WI38 (cell line): ENCODE measurements at regions not wholly inside any gene's neighbourhood (a gene's known extent, or its start where the extent isn't known, plus 50 kb on each side); places are given as distances from the start of the nearest gene placed in this dataset.
"Not testable (repeated sequence)": the region's sequence is repeated elsewhere in the genome, so short reads cannot be mapped to it uniquely, and the experiment has no call there.

Experiments used
- H3K4me3 ChIP-seq: 2 replicates; pipeline ENCODE4 v1.5.1; 2011; ENCODE audit warnings: low read depth, mild to moderate bottlenecking, control low read depth, low read length
- CTCF ChIP-seq: IDR thresholded peaks from 2 replicates; pipeline ENCODE4 v1.5.1; 2012; ENCODE audit warnings: low read depth, mild to moderate bottlenecking, control low read depth, low read length

- not testable (repeated sequence) for H3K4me3 ChIP-seq
Observed at GRCh38 chr4:67412153-67412712, 133.1 kb downstream of the CENPC start.

DNA sequence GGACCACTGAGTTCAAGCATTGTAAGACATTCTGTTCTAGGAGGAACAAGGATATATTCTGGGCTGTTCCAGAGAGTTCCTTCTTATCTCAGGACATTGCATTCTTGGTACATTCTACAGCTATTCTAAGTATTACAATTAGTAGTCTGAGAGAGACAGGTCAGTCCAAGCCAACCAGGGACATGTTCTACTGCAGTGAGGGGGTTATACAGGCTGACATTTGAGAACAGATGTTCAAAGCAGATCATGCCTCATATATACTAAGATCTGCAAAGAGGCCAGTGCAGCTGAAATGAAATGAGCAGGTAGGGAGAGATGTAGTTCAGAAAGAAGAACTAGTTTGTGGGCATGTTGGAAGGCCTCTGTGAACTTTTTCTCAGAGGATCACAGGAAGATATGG lies 142.0 kb downstream of the CENPC start:
- TF ChIP-seq CTCF = no peak
- H3K4me3 ChIP-seq = no peak overlapping the region

- H3K4me3 ChIP-seq = no peak overlapping the region
- TF ChIP-seq CTCF = no peak
Observed at GRCh38 chr4:67401902-67402301, 143.4 kb downstream of the CENPC start.

GRCh38 chr4:67397931-67398330 lies 147.4 kb downstream of the CENPC start:
- H3K4me3 ChIP-seq = no peak overlapping the region
- TF ChIP-seq CTCF = no peak

DNA sequence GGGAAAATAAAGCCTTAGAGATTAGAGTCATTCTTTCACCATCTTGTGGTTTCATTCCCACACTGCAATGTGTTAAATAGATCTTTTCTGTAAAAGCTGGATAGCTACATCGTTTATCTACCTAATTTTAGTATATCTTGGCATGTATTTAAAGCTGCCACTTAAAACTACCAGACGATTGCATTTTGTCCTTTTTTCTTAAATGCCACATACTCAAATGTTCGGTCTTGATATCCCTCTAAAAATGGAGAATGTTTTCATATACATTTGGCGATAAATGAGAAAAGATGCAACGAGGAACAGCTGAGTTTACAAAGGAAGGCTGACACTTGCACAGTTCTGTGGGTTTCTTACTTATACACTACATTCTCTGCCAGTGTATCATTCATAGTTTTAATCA lies 148.3 kb downstream of the CENPC start:
- H3K4me3 ChIP-seq = no peak overlapping the region
- no peak for TF ChIP-seq CTCF

DNA sequence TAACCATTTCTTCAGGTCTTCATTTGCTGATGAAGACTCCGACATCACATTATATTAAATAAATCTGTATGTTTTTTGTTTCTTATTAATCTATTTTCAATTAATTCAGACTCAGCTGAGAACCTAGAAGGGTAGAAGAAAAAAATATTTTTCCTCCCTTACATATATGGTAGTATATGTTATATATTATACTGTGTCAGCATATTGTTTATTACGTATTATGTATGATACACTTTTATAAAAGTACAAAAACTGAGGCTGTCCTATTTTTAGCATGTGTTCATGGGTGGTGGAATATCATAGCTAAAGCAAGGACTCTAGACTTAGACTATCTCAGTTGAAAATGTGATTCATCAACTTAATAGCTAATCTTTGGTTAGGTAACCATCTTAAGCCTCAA lies 149.3 kb downstream of the CENPC start:
- no peak for TF ChIP-seq CTCF
- H3K4me3 ChIP-seq = no peak overlapping the region

- TF ChIP-seq CTCF = no peak; the same call in 1 of the 2 replicates
- H3K4me3 ChIP-seq = no peak overlapping the region
Observed at GRCh38 chr4:67394879-67395278, 150.4 kb downstream of the CENPC start.

DNA sequence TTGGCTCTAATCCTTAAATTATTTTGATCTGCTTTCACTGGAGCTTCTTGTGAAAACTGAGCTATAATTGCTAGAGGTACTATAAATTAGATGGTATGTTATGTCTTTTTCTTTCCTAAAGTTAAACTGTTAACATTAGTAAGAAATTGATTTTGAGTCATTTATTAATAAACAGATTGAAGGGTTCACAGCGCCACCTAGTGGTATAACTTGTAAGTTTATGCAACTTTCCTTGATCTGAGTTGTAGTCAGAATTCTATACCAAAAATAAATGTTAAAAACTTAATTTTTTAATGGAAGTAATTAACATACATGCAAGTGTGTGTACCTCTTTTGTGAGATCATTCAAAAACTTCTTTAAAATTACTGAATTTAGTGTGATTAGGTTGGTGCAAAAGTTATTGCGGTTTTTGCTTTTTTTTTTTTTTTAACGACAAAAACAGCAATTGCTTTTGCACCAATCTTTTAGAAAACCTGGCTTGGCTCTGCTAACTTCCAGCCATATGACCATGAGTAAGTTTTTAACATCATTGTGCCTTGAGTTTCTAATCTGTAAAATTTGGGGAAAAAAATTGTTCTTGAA lies 151.5 kb downstream of the CENPC start:
- peak; percentile 7; the same call in 1 of the 2 replicates for TF ChIP-seq CTCF
- no peak overlapping the region for H3K4me3 ChIP-seq
